Stomach (tissue), 4 donors: ENCODE measurements at regions not wholly inside any gene's neighbourhood (a gene's known extent, or its start where the extent isn't known, plus 50 kb on each side); places are given as distances from the start of the nearest gene placed in this dataset.

Source experiments
- EP300 ChIP-seq: sonication (generic); formaldehyde crosslinking; IDR thresholded peaks from one replicate; pipeline ENCODE4 v1.6.1; 2017; ENCODE audit warnings: antibody characterized with exemption
- POLR2A ChIP-seq, 4 donors: fragments of 450-650 bp; IDR thresholded peaks; one replicate each; pipeline ENCODE4 v1.6.1; 2016; ENCODE audit warnings: antibody characterized with exemption in 4 of 4, control low read depth in 2 of 4, mild to moderate bottlenecking in 1 of 4, moderate library complexity in 1 of 4
- POLR2AphosphoS5 ChIP-seq, 3 donors: sonication (generic); formaldehyde crosslinking; IDR thresholded peaks; one replicate each; pipeline ENCODE4 v1.6.1; 2016; ENCODE audit warnings: antibody characterized with exemption in 3 of 3
- TF ChIP-seq, protein P1 (sequence below), 7 experiments: fragments of 450-650 bp in 4 of 7; fragments of 200-600 bp in 3 of 7; sonication (generic) in 3 of 7; IDR thresholded peaks; one replicate each; pipeline ENCODE4 v1.5.1; 2016 to 2019; ENCODE audit warnings: antibody characterized with exemption in 7 of 7, control low read depth in 2 of 7, mild to moderate bottlenecking in 1 of 7

DNA sequence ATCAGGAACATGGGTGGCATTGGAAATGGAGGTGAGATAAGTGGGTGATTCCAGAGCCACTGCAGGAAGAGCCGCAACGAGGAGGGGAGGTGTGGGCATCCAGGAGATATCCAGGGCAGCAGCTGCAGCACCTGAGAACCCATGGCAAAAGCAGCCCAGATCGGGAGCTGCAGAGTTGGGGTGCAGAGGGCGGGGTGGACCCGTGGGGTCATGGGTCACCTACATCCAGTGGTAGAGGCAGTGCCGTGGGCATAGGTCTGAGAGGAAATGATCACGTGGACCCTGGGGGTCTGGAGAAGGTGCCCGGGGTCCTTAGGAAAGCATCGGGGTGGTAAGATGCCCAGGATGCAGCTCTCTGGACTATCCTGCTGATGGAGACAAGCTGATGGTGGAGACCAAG, 530.0 kb downstream of the GLRX3 start:
- TF ChIP-seq, protein P1, sequence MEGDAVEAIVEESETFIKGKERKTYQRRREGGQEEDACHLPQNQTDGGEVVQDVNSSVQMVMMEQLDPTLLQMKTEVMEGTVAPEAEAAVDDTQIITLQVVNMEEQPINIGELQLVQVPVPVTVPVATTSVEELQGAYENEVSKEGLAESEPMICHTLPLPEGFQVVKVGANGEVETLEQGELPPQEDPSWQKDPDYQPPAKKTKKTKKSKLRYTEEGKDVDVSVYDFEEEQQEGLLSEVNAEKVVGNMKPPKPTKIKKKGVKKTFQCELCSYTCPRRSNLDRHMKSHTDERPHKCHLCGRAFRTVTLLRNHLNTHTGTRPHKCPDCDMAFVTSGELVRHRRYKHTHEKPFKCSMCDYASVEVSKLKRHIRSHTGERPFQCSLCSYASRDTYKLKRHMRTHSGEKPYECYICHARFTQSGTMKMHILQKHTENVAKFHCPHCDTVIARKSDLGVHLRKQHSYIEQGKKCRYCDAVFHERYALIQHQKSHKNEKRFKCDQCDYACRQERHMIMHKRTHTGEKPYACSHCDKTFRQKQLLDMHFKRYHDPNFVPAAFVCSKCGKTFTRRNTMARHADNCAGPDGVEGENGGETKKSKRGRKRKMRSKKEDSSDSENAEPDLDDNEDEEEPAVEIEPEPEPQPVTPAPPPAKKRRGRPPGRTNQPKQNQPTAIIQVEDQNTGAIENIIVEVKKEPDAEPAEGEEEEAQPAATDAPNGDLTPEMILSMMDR (IDR thresholded peaks at IDR 0.05): no peak
- TF ChIP-seq EP300: no peak
- no peak for TF ChIP-seq POLR2AphosphoS5 (IDR thresholded peaks at IDR 0.05)
- no peak for TF ChIP-seq POLR2A (IDR thresholded peaks at IDR 0.05)
